ENCODE measurements at regions not wholly inside any gene's neighbourhood (a gene's known extent, or its start where the extent isn't known, plus 50 kb on each side); places are given as distances from the start of the nearest gene placed in this dataset.

- no peak for TF ChIP-seq POLR2AphosphoS5 (IDR thresholded peaks at IDR 0.05; ENCODE audit: low read depth)
- no peak for TF ChIP-seq EZH2phosphoT487 (IDR thresholded peaks at IDR 0.05; ENCODE audit: unreplicated experiment)
- TF ChIP-seq CTCF (conservative IDR thresholded peaks at IDR 0.05; ENCODE audit: low read depth in 2 of 2), result no peak
- TF ChIP-seq REST (IDR thresholded peaks at IDR 0.05; ENCODE audit: unreplicated experiment), result no peak
- TF ChIP-seq EZH2 (IDR thresholded peaks at IDR 0.05; ENCODE audit: low read depth, unreplicated experiment), result no peak
- no peak for TF ChIP-seq ETS1 (IDR thresholded peaks at IDR 0.05)
- TF ChIP-seq JUNB (IDR thresholded peaks at IDR 0.05; ENCODE audit: unreplicated experiment), result no peak
Observed at GRCh38 chr10:124249196-124249595, 155.8 kb upstream of the CHST15 start.
